Gastrocnemius medialis (tissue), 4 donors: ENCODE measurements at regions not wholly inside any gene's neighbourhood (a gene's known extent, or its start where the extent isn't known, plus 50 kb on each side); places are given as distances from the start of the nearest gene placed in this dataset.
"Not testable (repeated sequence)": the region's sequence is repeated elsewhere in the genome, so short reads cannot be mapped to it uniquely, and the experiment has no call there.

Source experiments
- ATAC-seq, 2 donors: fragments of 150-250 bp; one replicate each; pipeline ENCODE4 v1.9.1; 2016
- DNase-seq, 2 donors: peaks; one replicate each; pipeline ENCODE4 v3.0.0-alpha.2; 2019
- H3K27ac ChIP-seq, 4 donors: fragments of 200-600 bp; sonication (generic); 1 replicate in 1 of 4; 2 replicates in 3 of 4; pipeline ENCODE4 v1.5.1; 2016 to 2018; ENCODE audit warnings: mild to moderate bottlenecking in 2 of 4, moderate library complexity in 1 of 4
- H3K27me3 ChIP-seq, 3 donors: fragments of 200-600 bp; sonication (generic) in 2 of 3; 1 replicate in 1 of 3; 2 replicates in 2 of 3; pipeline versions ENCODE4 v1.5.1 to v1.6.0; 2016 to 2019; ENCODE audit warnings: mild to moderate bottlenecking in 1 of 3, moderate library complexity in 1 of 3
- H3K36me3 ChIP-seq, 2 donors: fragments of 200-600 bp; sonication (generic) in 1 of 2; one replicate each; pipeline ENCODE4 v1.5.1; 2017 to 2018
- H3K4me1 ChIP-seq, 2 donors: fragments of 200-600 bp; sonication (generic) in 1 of 2; one replicate each; pipeline ENCODE4 v1.5.1; 2016 to 2017; ENCODE audit warnings: mild to moderate bottlenecking in 2 of 2
- H3K4me3 ChIP-seq, 4 donors: fragments of 200-600 bp; sonication (generic) in 3 of 4; 1 replicate in 1 of 4; 2 replicates in 3 of 4; pipeline ENCODE4 v1.5.1; 2016 to 2019; ENCODE audit warnings: mild to moderate bottlenecking in 2 of 4
- H3K9me3 ChIP-seq, 3 donors: fragments of 200-600 bp; sonication (generic) in 2 of 3; 1 replicate in 1 of 3; 2 replicates in 2 of 3; pipeline ENCODE4 v1.5.1; 2016 to 2019
- POLR2A ChIP-seq, 2 donors: fragments of 450-650 bp; IDR thresholded peaks; one replicate each; pipeline ENCODE4 v1.6.1; 2017; ENCODE audit warnings: antibody characterized with exemption in 2 of 2, mild to moderate bottlenecking in 2 of 2, moderate library complexity in 2 of 2
- in situ Hi-C, 4 donors: fragments of 200-750 bp; cut with MboI; loops; one replicate each; pipeline versions ENCODE4 v1.15.0 to v1.8.0; 2017; ENCODE audit warnings: low sequenced_read_pairs in 4 of 4
- intact Hi-C: fragments of 100-400 bp; cut with DNase I; formaldehyde crosslinking; loops from one replicate; pipeline ENCODE4 v1.15.1; 2023; ENCODE audit warnings: low total_unique reads
- TF ChIP-seq, protein P1 (sequence below), 5 experiments: fragments of 450-650 bp in 3 of 5; fragments of 200-600 bp in 2 of 5; sonication (generic) in 2 of 5; IDR thresholded peaks in 4 of 5; conservative IDR thresholded peaks in 1 of 5; 1 replicate in 4 of 5; 2 replicates in 1 of 5; pipeline ENCODE4 v1.5.1; 2016 to 2019; ENCODE audit warnings: antibody characterized with exemption in 5 of 5, mild to moderate bottlenecking in 3 of 5, moderate library complexity in 3 of 5

DNA sequence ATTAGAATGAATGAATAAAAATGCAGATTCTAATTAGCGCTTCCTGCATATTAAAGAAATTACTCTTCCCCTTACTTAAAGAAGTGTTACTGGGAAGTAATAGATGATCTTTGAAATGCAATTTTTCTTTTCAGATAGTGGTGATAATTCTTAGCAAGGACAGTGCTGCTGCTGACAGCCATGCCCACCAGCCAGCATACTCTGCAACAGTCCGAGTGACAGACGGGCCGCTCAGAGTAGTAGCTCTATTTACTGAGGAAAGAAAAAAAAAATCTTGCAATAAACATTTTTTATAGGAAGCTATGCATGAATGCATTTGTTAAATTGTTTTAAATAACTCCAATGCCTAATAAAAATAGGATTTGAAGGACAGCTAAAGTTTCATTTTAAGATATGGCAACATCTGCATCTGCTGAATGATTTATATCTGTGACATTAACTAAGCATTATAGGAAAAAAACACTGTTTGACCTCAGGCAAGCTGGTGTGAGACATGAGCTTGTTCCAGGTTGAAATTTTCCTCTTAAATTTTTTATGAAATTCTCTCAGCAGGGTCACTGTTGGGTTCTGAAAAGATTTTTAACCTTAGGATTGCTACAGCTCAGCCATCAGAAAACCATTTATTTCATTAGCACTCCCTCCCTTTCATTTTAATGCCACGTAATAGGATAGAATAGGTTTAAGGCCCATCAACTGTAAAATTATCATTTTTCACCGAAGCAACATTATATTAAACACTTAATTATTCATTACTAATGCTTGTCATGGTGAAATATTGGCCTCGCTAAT lies 393.8 kb downstream of the DCDC2C start:
- in situ Hi-C loops (no loop called here), intact Hi-C loops (no loop called here)
- DNase-seq (no peak), ATAC-seq (no peak)
- H3K27me3 ChIP-seq: no peaks in the 10 kb centered on the region
- H3K4me3 ChIP-seq: no peak overlapping the region
- no peaks in the 10 kb centered on the region for H3K4me1 ChIP-seq
- no peaks in the 10 kb centered on the region for H3K36me3 ChIP-seq
- no peaks in the 10 kb centered on the region for H3K9me3 ChIP-seq
- H3K27ac ChIP-seq: no peak overlapping the region
- no peak for TF ChIP-seq POLR2A (IDR thresholded peaks at IDR 0.05)
- TF ChIP-seq, protein P1, sequence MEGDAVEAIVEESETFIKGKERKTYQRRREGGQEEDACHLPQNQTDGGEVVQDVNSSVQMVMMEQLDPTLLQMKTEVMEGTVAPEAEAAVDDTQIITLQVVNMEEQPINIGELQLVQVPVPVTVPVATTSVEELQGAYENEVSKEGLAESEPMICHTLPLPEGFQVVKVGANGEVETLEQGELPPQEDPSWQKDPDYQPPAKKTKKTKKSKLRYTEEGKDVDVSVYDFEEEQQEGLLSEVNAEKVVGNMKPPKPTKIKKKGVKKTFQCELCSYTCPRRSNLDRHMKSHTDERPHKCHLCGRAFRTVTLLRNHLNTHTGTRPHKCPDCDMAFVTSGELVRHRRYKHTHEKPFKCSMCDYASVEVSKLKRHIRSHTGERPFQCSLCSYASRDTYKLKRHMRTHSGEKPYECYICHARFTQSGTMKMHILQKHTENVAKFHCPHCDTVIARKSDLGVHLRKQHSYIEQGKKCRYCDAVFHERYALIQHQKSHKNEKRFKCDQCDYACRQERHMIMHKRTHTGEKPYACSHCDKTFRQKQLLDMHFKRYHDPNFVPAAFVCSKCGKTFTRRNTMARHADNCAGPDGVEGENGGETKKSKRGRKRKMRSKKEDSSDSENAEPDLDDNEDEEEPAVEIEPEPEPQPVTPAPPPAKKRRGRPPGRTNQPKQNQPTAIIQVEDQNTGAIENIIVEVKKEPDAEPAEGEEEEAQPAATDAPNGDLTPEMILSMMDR (IDR thresholded peaks at IDR 0.05 in 4 of 5, conservative IDR thresholded peaks at IDR 0.05 in 1 of 5): no peak

DNA sequence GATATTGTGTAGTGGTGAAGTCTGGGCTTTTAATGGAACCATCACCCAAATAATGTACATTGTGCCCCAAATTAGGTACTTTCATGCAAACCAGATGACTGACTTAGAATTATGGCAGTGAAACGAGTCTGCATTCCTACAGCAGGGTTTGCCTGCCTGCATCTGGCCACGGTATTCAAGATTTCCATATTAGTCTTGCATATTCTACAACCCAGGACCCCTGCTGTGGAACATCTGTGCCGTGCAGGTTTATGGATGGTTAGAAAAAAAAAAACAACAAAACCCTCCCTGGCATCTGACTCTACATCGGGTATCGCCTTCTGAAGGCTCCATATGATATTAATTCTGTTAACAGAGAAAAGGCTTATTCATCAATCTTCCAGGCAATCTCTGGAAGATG lies 394.8 kb downstream of the DCDC2C start:
- no peak for TF ChIP-seq POLR2A (IDR thresholded peaks at IDR 0.05)
- TF ChIP-seq, protein P1 (IDR thresholded peaks at IDR 0.05 in 4 of 5, conservative IDR thresholded peaks at IDR 0.05 in 1 of 5): no peak
- Histone ChIP-seq H3K4me3 (no peak overlapping the region), H3K27me3 (no peaks in the 10 kb centered on the region), H3K9me3 (no peaks in the 10 kb centered on the region), H3K4me1 (no peaks in the 10 kb centered on the region), H3K27ac (no peak overlapping the region), H3K36me3 (no peaks in the 10 kb centered on the region)
- in situ Hi-C loops: no loop called here
- intact Hi-C loops: no loop called here
- DNase-seq (no peak), ATAC-seq (no peak)

DNA sequence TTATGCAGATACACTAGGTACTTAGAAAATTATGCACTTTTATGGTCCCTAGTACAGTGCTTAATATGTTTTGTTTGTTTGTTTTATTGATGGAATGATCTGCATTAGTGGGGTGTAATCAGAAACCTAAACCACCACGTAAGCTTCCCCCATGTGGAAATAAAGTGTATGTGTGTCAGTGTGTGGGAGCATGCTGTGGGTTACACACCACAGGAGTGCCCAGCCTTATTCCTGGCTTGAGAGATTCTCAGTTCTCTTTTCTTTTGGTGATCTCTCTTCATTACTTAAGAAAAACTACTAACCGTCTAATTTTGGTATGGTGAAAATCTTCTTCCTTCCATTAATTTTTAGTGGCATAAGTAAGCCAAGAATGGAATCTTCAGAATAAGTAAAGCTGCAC lies 398.6 kb downstream of the DCDC2C start:
- no peaks in the 10 kb centered on the region for H3K27me3 ChIP-seq
- intact Hi-C loops (no loop called here), in situ Hi-C loops (no loop called here)
- no peak for DNase-seq
- no peak overlapping the region for H3K4me3 ChIP-seq
- H3K4me1 ChIP-seq: no peaks in the 10 kb centered on the region
- TF ChIP-seq, protein P1 (IDR thresholded peaks at IDR 0.05 in 4 of 5, conservative IDR thresholded peaks at IDR 0.05 in 1 of 5): no peak
- no peak for TF ChIP-seq POLR2A (IDR thresholded peaks at IDR 0.05)
- H3K36me3 ChIP-seq: no peaks in the 10 kb centered on the region
- H3K9me3 ChIP-seq: no peaks in the 10 kb centered on the region
- no peak for ATAC-seq
- H3K27ac ChIP-seq: no peak overlapping the region

DNA sequence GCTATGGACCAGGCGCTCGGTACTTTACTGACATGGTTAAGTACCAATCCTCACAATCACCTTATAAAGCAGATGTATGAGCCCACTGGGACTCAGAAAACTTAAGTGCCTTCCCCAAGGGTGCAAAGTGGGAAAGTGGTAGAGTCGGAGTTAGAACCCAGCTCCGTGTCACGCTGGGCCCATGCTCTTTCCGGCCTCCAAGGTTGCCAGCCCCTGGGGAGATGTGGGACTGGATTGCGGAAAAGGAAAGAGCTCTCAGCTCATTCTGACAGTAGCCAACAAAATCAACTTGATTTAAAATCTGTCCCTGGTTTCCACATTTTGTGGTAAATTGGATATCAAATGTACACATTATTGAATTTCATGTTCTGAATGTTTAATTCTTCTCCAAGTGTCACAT lies 403.8 kb downstream of the DCDC2C start:
- Histone ChIP-seq H3K4me3 (no peak overlapping the region), H3K4me1 (no peaks in the 10 kb centered on the region), H3K9me3 (no peaks in the 10 kb centered on the region), H3K27ac (no peak overlapping the region), H3K36me3 (no peaks in the 10 kb centered on the region), H3K27me3 (no peaks in the 10 kb centered on the region)
- intact Hi-C loops: no loop called here
- DNase-seq (no peak), ATAC-seq (no peak)
- in situ Hi-C loops: no loop called here
- no peak for TF ChIP-seq POLR2A (IDR thresholded peaks at IDR 0.05)
- TF ChIP-seq, protein P1 (IDR thresholded peaks at IDR 0.05 in 4 of 5, conservative IDR thresholded peaks at IDR 0.05 in 1 of 5): no peak

DNA sequence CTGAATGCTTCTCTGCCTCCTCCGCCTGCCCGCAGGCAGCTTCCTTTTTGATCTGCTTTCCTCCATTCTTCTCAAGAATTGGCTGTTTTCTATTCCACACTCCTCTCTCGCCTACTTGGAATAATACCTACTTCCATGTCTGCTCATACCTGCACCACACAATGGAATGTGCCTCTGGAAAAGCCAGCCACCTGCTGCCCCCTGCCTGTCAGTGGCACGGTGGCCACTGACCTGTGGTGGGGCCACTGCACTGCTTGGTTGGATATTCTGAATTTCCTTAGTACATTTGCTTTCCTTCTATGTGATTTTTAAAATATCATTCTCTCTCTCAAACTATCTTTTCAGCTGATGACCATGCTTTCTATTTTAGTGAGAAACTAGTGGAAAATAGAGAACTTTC lies 406.9 kb downstream of the DCDC2C start:
- no peak overlapping the region for H3K4me3 ChIP-seq

DNA sequence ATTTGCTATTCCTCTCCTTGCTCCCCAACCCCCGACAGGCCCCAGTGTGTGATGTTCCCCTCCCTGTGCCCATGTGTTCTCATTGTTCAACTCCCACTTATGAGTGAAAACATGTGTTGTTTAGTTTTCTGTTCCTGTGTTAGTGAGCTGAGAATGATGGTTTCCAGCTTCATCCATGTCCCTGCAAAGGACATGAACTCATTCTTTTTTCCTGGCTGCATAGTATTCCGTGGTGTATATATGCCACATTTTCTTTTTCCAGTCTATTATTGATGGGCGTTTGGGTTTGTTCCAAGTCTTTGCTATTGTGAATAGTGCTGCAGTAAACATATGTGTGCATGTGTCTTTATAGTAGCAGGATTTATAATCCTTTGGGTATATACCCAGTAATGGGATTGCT lies 412.1 kb downstream of the DCDC2C start:
- H3K4me1 ChIP-seq, H3K9me3 ChIP-seq, DNase-seq, H3K27me3 ChIP-seq, H3K36me3 ChIP-seq, H3K27ac ChIP-seq, intact Hi-C loops, ATAC-seq, H3K4me3 ChIP-seq, in situ Hi-C loops: not testable (repeated sequence)

More for the DNA sequence above, 406.9 kb downstream of the DCDC2C start:
- no peak for TF ChIP-seq POLR2A (IDR thresholded peaks at IDR 0.05)
- TF ChIP-seq, protein P1 (IDR thresholded peaks at IDR 0.05 in 4 of 5, conservative IDR thresholded peaks at IDR 0.05 in 1 of 5): no peak
- no peaks in the 10 kb centered on the region for H3K9me3 ChIP-seq
- ATAC-seq (no peak), DNase-seq (no peak)
- H3K27me3 ChIP-seq: no peaks in the 10 kb centered on the region
- H3K4me1 ChIP-seq: no peaks in the 10 kb centered on the region
- in situ Hi-C loops: no loop called here
- intact Hi-C loops: no loop called here
- H3K36me3 ChIP-seq: no peaks in the 10 kb centered on the region
- no peak overlapping the region for H3K27ac ChIP-seq
